ENCODE measurements at regions not wholly inside any gene's neighbourhood (a gene's known extent, or its start where the extent isn't known, plus 50 kb on each side); places are given as distances from the start of the nearest gene placed in this dataset.
A peak's percentile ranks its signal among the peaks of the same experiment; 100 is the strongest.

- H3K27me3 ChIP-seq (ENCODE audit: control insufficient read depth, insufficient read depth, low read length): no peaks in the 10 kb centered on the region
- peak; percentile 86 for DNase-seq (ENCODE audit: low read depth)
- TF ChIP-seq CTCF (IDR thresholded peaks at IDR 0.05; ENCODE audit: insufficient read depth, low read length, severe bottlenecking): no peak
- no peak for FAIRE-seq
- no peaks in the 10 kb centered on the region for H3K36me3 ChIP-seq (ENCODE audit: control insufficient read depth, insufficient read depth, low read length)
- no peak overlapping the region for H3K4me3 ChIP-seq (ENCODE audit: low read depth, low read length)
Measured at GRCh38 chr13:73412933-73413332, 354.1 kb downstream of the KLF5 start.

GRCh38 chr13:73411067-73411809 lies 352.4 kb downstream of the KLF5 start:
- DNase-seq (ENCODE audit: low read depth): peak; percentile 62
- Histone ChIP-seq H3K4me3 (ENCODE audit: low read depth, low read length) (no peak overlapping the region), H3K27me3 (ENCODE audit: control insufficient read depth, insufficient read depth, low read length) (no peaks in the 10 kb centered on the region), H3K36me3 (ENCODE audit: control insufficient read depth, insufficient read depth, low read length) (no peaks in the 10 kb centered on the region)
- TF ChIP-seq CTCF (IDR thresholded peaks at IDR 0.05; ENCODE audit: insufficient read depth, low read length, severe bottlenecking): no peak
- FAIRE-seq: no peak

- FAIRE-seq (no peak), DNase-seq (ENCODE audit: low read depth) (peak; percentile 85)
- Histone ChIP-seq H3K36me3 (ENCODE audit: control insufficient read depth, insufficient read depth, low read length) (no peaks in the 10 kb centered on the region), H3K27me3 (ENCODE audit: control insufficient read depth, insufficient read depth, low read length) (no peaks in the 10 kb centered on the region), H3K4me3 (ENCODE audit: low read depth, low read length) (no peak overlapping the region)
- TF ChIP-seq CTCF (IDR thresholded peaks at IDR 0.05; ENCODE audit: insufficient read depth, low read length, severe bottlenecking): no peak
Measured at GRCh38 chr13:73406454-73406853, 347.6 kb downstream of the KLF5 start.

GRCh38 chr13:73404581-73404980 lies 345.8 kb downstream of the KLF5 start:
- DNase-seq (ENCODE audit: low read depth) (no peak), FAIRE-seq (no peak)
- H3K4me3 ChIP-seq (ENCODE audit: low read depth, low read length): no peak overlapping the region
- no peaks in the 10 kb centered on the region for H3K27me3 ChIP-seq (ENCODE audit: control insufficient read depth, insufficient read depth, low read length)
- no peak for TF ChIP-seq CTCF (IDR thresholded peaks at IDR 0.05; ENCODE audit: insufficient read depth, low read length, severe bottlenecking)
- no peaks in the 10 kb centered on the region for H3K36me3 ChIP-seq (ENCODE audit: control insufficient read depth, insufficient read depth, low read length)

GRCh38 chr13:73403355-73404120 lies 344.7 kb downstream of the KLF5 start:
- no peak for FAIRE-seq

More at GRCh38 chr13:73403355-73404120, 344.7 kb downstream of the KLF5 start:
- no peak for TF ChIP-seq CTCF (IDR thresholded peaks at IDR 0.05; ENCODE audit: insufficient read depth, low read length, severe bottlenecking)
- DNase-seq (ENCODE audit: low read depth): peak; percentile 69
- H3K27me3 ChIP-seq (ENCODE audit: control insufficient read depth, insufficient read depth, low read length): no peaks in the 10 kb centered on the region
- no peaks in the 10 kb centered on the region for H3K36me3 ChIP-seq (ENCODE audit: control insufficient read depth, insufficient read depth, low read length)
- no peak overlapping the region for H3K4me3 ChIP-seq (ENCODE audit: low read depth, low read length)
